Activated CD4-positive, alpha-beta T cell treated with anti-CD3 and anti-CD28 coated beads, Interleukin-2, amount 50 U/mL, for 48 hours (primary cell): ENCODE measurements at regions not wholly inside any gene's neighbourhood (a gene's known extent, or its start where the extent isn't known, plus 50 kb on each side); places are given as distances from the start of the nearest gene placed in this dataset.
"Not testable (repeated sequence)": the region's sequence is repeated elsewhere in the genome, so short reads cannot be mapped to it uniquely, and the experiment has no call there.

ENCODE experiments used
- DNase-seq, 2 experiments: peaks; one replicate each; pipeline ENCODE4 v3.0.0-alpha.2; 2020

GRCh38 chr11:71638801-71639519 lies 56.3 kb upstream of the KRTAP5-11 start:
- peak; percentile 64 to 72 for DNase-seq

GRCh38 chr11:71639520-71639849 lies 56.8 kb upstream of the KRTAP5-11 start:
- DNase-seq, result not testable (repeated sequence)

GRCh38 chr11:71639916-71640315 lies 57.2 kb upstream of the KRTAP5-11 start:
- DNase-seq, result not testable (repeated sequence)

GRCh38 chr11:71647078-71647477 lies 64.4 kb upstream of the KRTAP5-11 start:
- DNase-seq, result not testable (repeated sequence)

- DNase-seq, result not testable (repeated sequence)
These were observed 70.3 kb upstream of the KRTAP5-11 start for GRCh38 chr11:71652998-71653397.

GRCh38 chr11:71654423-71654822 lies 71.7 kb upstream of the KRTAP5-11 start:
- DNase-seq, result not testable (repeated sequence)

GRCh38 chr11:71655041-71655440 lies 72.4 kb upstream of the KRTAP5-11 start:
- not testable (repeated sequence) for DNase-seq

- DNase-seq, result not testable (repeated sequence)
These were observed 73.8 kb upstream of the KRTAP5-11 start for GRCh38 chr11:71656513-71656912.

GRCh38 chr11:71664941-71665340 lies 82.3 kb upstream of the KRTAP5-11 start:
- DNase-seq, result not testable (repeated sequence)

- DNase-seq, result not testable (repeated sequence)
These were observed 115.4 kb upstream of the KRTAP5-11 start for GRCh38 chr11:71698110-71698509.

- not testable (repeated sequence) for DNase-seq
These were observed 116.3 kb upstream of the KRTAP5-11 start for GRCh38 chr11:71698961-71699360.

GRCh38 chr11:71701435-71702291 lies 119.0 kb upstream of the KRTAP5-11 start:
- DNase-seq, result not testable (repeated sequence)

GRCh38 chr11:71705086-71705737 lies 122.5 kb upstream of the KRTAP5-11 start:
- not testable (repeated sequence) for DNase-seq

- DNase-seq, result not testable (repeated sequence)
These were observed 123.2 kb upstream of the KRTAP5-11 start for GRCh38 chr11:71705738-71706432.

GRCh38 chr11:71707083-71707482 lies 124.4 kb upstream of the KRTAP5-11 start:
- not testable (repeated sequence) for DNase-seq

GRCh38 chr11:71709541-71709940 lies 123.5 kb upstream of the DEFB108B start:
- DNase-seq, result not testable (repeated sequence)

GRCh38 chr11:71710171-71710671 lies 122.8 kb upstream of the DEFB108B start:
- DNase-seq, result peak; percentile 19 to 41

GRCh38 chr11:71710701-71711385 lies 122.2 kb upstream of the DEFB108B start:
- not testable (repeated sequence) for DNase-seq

- DNase-seq, result not testable (repeated sequence)
These were observed 120.7 kb upstream of the DEFB108B start for GRCh38 chr11:71712350-71712749.

- DNase-seq, result not testable (repeated sequence)
These were observed 120.2 kb upstream of the DEFB108B start for GRCh38 chr11:71712846-71713245.

- not testable (repeated sequence) for DNase-seq
These were observed 118.5 kb upstream of the DEFB108B start for GRCh38 chr11:71714510-71714909.

GRCh38 chr11:71721840-71722239 lies 111.2 kb upstream of the DEFB108B start:
- not testable (repeated sequence) for DNase-seq
